Ishikawa (cell line): ENCODE measurements at regions not wholly inside any gene's neighbourhood (a gene's known extent, or its start where the extent isn't known, plus 50 kb on each side); places are given as distances from the start of the nearest gene placed in this dataset.

ENCODE experiments used
- CEBPB ChIP-seq: IDR thresholded peaks from 2 replicates; pipeline ENCODE4 v1.6.1; 2012
- CREB1 ChIP-seq: IDR thresholded peaks from 2 replicates; pipeline ENCODE4 v1.6.1; 2012; ENCODE audit warnings: low read depth
- EGR1 ChIP-seq: IDR thresholded peaks from 2 replicates; pipeline ENCODE4 v1.6.1; 2012
- EP300 ChIP-seq: IDR thresholded peaks from 2 replicates; pipeline ENCODE4 v1.6.1; 2012; ENCODE audit warnings: borderline replicate concordance
- FOXM1 ChIP-seq: IDR thresholded peaks from 2 replicates; pipeline ENCODE4 v1.6.1; 2012; ENCODE audit warnings: low read depth, borderline replicate concordance
- RAD21 ChIP-seq: IDR thresholded peaks from 2 replicates; pipeline ENCODE4 v1.6.1; 2012; ENCODE audit warnings: low read depth
- TAF1 ChIP-seq: IDR thresholded peaks from 2 replicates; pipeline ENCODE4 v1.6.1; 2012; ENCODE audit warnings: low read depth, mild to moderate bottlenecking
- TCF12 ChIP-seq: IDR thresholded peaks from 2 replicates; pipeline ENCODE4 v1.6.1; 2012; ENCODE audit warnings: low read depth
- TEAD4 ChIP-seq: IDR thresholded peaks from 2 replicates; pipeline ENCODE4 v1.6.1; 2012
- YY1 ChIP-seq: IDR thresholded peaks from 2 replicates; pipeline ENCODE4 v1.6.1; 2012; ENCODE audit warnings: low read depth
- ZBTB7A ChIP-seq: IDR thresholded peaks from 2 replicates; pipeline ENCODE4 v1.6.1; 2012; ENCODE audit warnings: low read depth
- TF ChIP-seq, protein P1 (sequence below): IDR thresholded peaks from 2 replicates; pipeline ENCODE4 v1.6.1; 2012; ENCODE audit warnings: low read depth, mild to moderate bottlenecking
- TF ChIP-seq, protein P2 (sequence below): IDR thresholded peaks from 2 replicates; pipeline ENCODE4 v1.6.1; 2012
- TF ChIP-seq, protein P3 (sequence below): IDR thresholded peaks from 2 replicates; pipeline ENCODE4 v1.6.1; 2012

DNA sequence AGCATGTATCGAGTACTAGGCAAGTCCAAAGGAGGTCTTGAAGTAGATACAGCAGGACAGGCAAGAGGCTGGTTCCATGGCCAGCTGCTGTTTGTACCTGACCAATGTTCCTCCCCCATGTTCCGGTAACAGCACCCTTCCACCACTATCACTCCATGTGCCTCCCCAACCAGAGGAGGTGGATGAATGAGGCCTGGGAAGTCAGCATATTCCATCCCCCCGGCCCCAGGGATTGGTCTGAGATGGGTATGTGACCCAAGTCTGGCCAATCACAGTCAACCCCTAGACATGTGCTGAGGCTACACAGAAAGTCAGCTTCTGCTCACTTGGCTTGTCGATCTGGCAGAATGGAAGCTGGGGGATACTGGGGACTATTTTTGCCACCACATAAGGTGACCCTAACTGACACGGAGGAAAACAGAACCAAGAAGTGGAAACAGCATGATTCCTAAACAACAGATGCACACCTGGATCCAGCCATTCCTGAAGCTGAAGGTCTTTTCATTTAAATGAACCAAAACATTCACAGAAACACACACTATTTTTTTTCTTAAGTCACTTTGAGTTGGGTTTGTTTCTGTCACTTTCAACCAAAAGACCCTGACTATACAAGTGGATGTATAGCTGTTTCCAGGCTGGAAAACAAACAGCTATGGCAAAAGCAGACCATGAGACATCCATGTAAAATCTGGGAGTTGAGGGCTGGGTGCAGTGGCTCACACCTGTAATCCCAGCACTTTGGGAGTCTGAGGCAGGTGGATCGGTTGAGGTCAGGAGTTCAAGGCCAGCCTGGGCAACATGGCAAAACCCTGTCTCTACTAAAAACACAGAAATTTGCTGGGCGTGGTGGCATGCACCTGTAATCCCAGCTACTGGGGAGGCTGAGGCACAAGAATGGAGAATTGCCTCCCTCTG lies 70.4 kb upstream of the PTPN1 start:
- TF ChIP-seq, protein P1, sequence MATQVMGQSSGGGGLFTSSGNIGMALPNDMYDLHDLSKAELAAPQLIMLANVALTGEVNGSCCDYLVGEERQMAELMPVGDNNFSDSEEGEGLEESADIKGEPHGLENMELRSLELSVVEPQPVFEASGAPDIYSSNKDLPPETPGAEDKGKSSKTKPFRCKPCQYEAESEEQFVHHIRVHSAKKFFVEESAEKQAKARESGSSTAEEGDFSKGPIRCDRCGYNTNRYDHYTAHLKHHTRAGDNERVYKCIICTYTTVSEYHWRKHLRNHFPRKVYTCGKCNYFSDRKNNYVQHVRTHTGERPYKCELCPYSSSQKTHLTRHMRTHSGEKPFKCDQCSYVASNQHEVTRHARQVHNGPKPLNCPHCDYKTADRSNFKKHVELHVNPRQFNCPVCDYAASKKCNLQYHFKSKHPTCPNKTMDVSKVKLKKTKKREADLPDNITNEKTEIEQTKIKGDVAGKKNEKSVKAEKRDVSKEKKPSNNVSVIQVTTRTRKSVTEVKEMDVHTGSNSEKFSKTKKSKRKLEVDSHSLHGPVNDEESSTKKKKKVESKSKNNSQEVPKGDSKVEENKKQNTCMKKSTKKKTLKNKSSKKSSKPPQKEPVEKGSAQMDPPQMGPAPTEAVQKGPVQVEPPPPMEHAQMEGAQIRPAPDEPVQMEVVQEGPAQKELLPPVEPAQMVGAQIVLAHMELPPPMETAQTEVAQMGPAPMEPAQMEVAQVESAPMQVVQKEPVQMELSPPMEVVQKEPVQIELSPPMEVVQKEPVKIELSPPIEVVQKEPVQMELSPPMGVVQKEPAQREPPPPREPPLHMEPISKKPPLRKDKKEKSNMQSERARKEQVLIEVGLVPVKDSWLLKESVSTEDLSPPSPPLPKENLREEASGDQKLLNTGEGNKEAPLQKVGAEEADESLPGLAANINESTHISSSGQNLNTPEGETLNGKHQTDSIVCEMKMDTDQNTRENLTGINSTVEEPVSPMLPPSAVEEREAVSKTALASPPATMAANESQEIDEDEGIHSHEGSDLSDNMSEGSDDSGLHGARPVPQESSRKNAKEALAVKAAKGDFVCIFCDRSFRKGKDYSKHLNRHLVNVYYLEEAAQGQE, result no peak
- TF ChIP-seq RAD21, result no peak

DNA sequence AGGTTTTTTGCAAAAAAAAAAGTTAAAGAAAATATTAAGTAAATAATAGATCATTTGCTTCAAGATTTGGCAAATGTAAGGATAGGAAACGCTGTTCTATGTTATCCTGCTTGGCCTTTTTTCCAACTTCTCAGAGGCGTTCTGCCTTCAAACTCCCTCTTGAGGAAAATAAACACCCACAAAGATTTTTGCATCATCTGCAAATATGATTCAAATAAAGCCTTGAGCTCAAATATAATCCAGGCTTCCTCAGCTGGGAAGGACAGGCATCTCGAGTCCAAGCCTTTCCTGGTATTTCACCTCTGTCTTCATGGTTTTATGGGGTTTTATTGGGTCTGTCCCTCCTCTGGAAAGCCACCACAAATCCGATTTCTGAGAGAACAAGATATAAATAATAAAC lies 67.7 kb upstream of the PTPN1 start:
- TF ChIP-seq FOXM1, result no peak
- TF ChIP-seq RAD21, result no peak
- TF ChIP-seq YY1, result no peak
- TF ChIP-seq, protein P2, sequence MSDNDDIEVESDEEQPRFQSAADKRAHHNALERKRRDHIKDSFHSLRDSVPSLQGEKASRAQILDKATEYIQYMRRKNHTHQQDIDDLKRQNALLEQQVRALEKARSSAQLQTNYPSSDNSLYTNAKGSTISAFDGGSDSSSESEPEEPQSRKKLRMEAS, result no peak

DNA sequence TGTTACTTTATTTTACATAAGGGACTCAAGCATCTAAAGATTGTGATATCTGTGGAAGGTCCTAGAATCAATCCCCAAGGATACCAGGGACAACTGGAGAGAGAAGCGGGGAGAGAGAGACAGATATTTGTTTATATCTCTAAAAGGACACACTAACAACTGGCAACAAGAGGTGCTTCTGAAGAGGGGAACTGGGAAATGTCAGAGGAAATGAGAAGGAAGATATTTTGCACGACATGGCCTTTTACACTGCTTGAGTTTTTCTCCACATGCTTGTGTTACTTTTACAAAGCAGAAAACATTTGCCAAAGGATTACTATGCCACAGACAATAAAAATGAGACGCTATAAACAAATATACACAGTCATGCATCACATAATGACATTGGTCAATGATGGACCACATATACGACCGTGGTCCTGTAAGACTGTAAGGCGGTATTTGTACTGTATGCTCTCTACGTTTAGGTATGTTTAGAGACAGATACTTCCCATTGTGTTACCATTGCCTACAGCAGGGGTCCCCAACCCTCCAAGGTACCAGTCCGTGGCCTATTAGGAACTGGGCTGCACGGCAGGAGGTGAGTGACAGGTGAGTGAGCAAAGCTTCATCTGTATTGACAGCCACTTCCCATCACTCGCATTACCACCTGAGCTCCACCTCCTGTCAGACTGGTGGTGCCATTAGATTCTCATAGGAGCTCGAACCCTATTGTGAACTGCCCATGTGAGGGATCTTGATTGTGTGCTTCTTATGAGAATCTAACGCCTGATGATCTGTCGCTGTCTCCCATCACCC lies 64.6 kb upstream of the PTPN1 start:
- TF ChIP-seq, protein P1, result no peak
- TF ChIP-seq, protein P2, result no peak
- no peak for TF ChIP-seq EP300
- TF ChIP-seq RAD21, result no peak

DNA sequence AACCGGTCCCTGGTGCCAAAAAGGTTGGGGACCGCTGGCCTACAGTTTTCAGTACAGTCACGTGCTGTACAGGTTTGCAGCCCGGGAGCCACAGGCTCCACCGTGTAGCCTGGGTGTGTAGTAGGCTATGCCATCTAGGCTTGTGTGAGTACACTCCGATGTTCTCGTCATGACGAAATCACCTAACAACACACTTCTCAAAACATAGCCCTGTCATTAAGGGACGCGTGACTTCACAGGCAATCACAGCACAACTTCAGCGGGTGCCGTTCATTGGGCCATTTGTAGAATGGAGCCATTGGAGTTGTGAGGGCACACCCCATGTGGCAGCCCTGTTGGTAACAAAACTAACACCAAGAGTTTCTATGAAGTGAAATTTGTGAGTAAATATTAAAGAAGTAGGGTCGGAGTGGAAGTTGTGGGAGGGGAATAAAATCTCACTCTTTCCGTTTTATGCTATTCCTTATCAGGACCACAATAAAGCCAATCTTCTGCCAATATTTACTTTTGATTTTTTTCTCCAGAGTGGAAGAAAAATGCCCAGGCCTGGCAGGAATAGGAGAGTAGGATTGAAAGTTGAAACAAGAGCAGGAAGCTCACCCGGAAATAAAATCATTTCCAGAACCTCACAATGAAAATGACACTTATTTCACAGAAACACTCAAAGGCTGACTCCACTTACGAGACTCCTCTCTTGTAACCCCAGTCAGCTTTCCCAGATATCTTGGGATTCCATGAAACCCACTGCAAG lies 63.7 kb upstream of the PTPN1 start:
- TF ChIP-seq YY1 (no peak), CEBPB (no peak), CREB1 (no peak), FOXM1 (no peak), ZBTB7A (no peak), RAD21 (no peak), EP300 (no peak), TCF12 (no peak), TAF1 (no peak), EGR1 (no peak), TEAD4 (no peak)
- TF ChIP-seq, protein P1, result no peak
- TF ChIP-seq, protein P2, result no peak
- TF ChIP-seq, protein P3, sequence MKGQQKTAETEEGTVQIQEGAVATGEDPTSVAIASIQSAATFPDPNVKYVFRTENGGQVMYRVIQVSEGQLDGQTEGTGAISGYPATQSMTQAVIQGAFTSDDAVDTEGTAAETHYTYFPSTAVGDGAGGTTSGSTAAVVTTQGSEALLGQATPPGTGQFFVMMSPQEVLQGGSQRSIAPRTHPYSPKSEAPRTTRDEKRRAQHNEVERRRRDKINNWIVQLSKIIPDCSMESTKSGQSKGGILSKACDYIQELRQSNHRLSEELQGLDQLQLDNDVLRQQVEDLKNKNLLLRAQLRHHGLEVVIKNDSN, result no peak
